ENCODE measurements at regions not wholly inside any gene's neighbourhood (a gene's known extent, or its start where the extent isn't known, plus 50 kb on each side); places are given as distances from the start of the nearest gene placed in this dataset.

DNA sequence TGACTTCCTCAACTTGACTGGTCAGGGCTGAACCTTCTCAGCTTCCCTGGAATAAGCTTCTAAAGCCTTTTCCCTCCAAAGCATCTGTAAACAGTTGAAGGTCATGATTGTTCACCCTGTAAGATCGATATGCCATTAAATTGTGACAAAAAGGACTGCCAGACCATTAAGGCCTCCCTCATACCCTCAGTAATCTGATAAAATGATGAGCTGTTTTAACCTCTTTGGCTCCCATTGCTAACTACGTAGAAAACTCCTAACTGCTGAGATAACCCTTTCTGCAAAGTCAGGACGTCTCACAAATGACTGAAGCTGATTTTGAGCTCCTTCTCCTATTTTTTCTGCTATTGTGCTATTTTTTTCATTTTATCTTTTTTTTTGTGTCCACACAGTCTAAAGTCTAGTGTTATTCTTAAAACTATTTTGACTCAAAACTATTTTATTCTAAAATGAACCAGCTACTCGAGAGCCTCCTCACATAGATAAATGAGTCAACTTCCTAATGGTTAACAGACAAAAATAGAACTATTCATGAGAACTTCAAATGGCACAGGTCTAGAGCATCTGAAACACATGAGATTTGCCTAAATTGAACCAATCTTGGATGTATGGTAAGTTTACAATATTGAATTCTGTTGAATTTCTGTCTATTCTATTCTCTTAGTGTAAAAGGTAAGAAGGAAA, 395.6 kb upstream of the TLE4 start:
- Histone ChIP-seq H3K36me3 (ENCODE audit: insufficient read depth, low read length) (no peaks in the 10 kb centered on the region), H3K9me3 (ENCODE audit: insufficient read depth, low read depth, low read length) (no peaks in the 10 kb centered on the region), H3K79me2 (ENCODE audit: insufficient read depth, low read length) (no peaks in the 10 kb centered on the region), H4K20me1 (ENCODE audit: insufficient read depth, low read length, poor library complexity, severe bottlenecking) (no peaks in the 10 kb centered on the region), H3K4me2 (ENCODE audit: low read depth, low read length, poor library complexity, severe bottlenecking) (no peak overlapping the region), H3K9ac (ENCODE audit: low read depth, low read length, poor library complexity, severe bottlenecking) (no peak overlapping the region), H3K27me3 (ENCODE audit: insufficient read depth, low read length, poor library complexity, severe bottlenecking) (no peaks in the 10 kb centered on the region), H3K4me1 (ENCODE audit: insufficient read depth, low read length, poor library complexity, severe bottlenecking) (peaks cover 15% of the 10 kb centered on the region), H3K9me2 (replicated peaks; ENCODE audit: low read depth, low read length) (no peaks in the 10 kb centered on the region), H3F3A (ENCODE audit: low read depth) (no peaks in the 10 kb centered on the region), H2AFZ (ENCODE audit: low read length) (peak overlapping the region; percentile 16; the same call in 1 of the 2 replicates), H3K4me3 (ENCODE audit: low read length, poor library complexity, severe bottlenecking) (no peak overlapping the region)
- no peak for TF ChIP-seq CTCF (conservative IDR thresholded peaks at IDR 0.05; ENCODE audit: low read length)
- no peak for TF ChIP-seq EZH2phosphoT487 (IDR thresholded peaks at IDR 0.05; ENCODE audit: borderline replicate concordance)

DNA sequence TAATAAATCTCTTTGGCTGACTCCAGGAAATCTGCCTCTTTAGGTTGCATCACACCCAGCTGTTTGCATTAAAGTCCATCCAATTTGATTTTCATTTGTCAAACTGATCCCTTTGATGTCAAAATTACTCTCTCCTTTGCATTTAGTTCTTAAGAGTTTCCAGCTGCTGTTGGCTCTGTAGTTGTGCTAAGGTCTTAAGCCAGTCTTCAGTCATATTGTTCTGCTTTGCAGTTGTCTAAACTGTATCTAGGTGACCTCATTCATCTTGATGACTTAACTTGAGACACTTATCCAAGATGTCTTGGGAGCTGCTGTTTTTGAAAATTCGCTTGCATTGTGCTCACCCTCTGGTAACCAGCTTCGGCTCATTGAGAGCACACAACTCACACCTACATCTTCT, 386.9 kb upstream of the TLE4 start:
- Histone ChIP-seq H3K4me1 (ENCODE audit: insufficient read depth, low read length, poor library complexity, severe bottlenecking) (no peaks in the 10 kb centered on the region), H3K36me3 (ENCODE audit: insufficient read depth, low read length) (no peaks in the 10 kb centered on the region), H3K4me3 (ENCODE audit: low read length, poor library complexity, severe bottlenecking) (no peak overlapping the region), H3K9me2 (replicated peaks; ENCODE audit: low read depth, low read length) (no peaks in the 10 kb centered on the region), H3F3A (ENCODE audit: low read depth) (no peaks in the 10 kb centered on the region), H3K27me3 (ENCODE audit: insufficient read depth, low read length, poor library complexity, severe bottlenecking) (no peaks in the 10 kb centered on the region), H4K20me1 (ENCODE audit: insufficient read depth, low read length, poor library complexity, severe bottlenecking) (no peaks in the 10 kb centered on the region), H3K4me2 (ENCODE audit: low read depth, low read length, poor library complexity, severe bottlenecking) (no peak overlapping the region), H3K9me3 (ENCODE audit: insufficient read depth, low read depth, low read length) (peaks cover 5% of the 10 kb centered on the region; the same call in 1 of the 2 replicates), H3K9ac (ENCODE audit: low read depth, low read length, poor library complexity, severe bottlenecking) (no peak overlapping the region), H3K79me2 (ENCODE audit: insufficient read depth, low read length) (no peaks in the 10 kb centered on the region), H2AFZ (ENCODE audit: low read length) (no peak overlapping the region)
- no peak for TF ChIP-seq CTCF (conservative IDR thresholded peaks at IDR 0.05; ENCODE audit: low read length)
- TF ChIP-seq EZH2phosphoT487 (IDR thresholded peaks at IDR 0.05; ENCODE audit: borderline replicate concordance) = no peak

- H3K4me1 ChIP-seq (ENCODE audit: insufficient read depth, low read length, poor library complexity, severe bottlenecking) = no peaks in the 10 kb centered on the region
- H3K9ac ChIP-seq (ENCODE audit: low read depth, low read length, poor library complexity, severe bottlenecking) = no peak overlapping the region
- TF ChIP-seq EZH2phosphoT487 (IDR thresholded peaks at IDR 0.05; ENCODE audit: borderline replicate concordance) (no peak), CTCF (conservative IDR thresholded peaks at IDR 0.05; ENCODE audit: low read length) (no peak)
- H3F3A ChIP-seq (ENCODE audit: low read depth) = no peaks in the 10 kb centered on the region
- no peaks in the 10 kb centered on the region for H4K20me1 ChIP-seq (ENCODE audit: insufficient read depth, low read length, poor library complexity, severe bottlenecking)
- no peaks in the 10 kb centered on the region for H3K36me3 ChIP-seq (ENCODE audit: insufficient read depth, low read length)
- H3K4me2 ChIP-seq (ENCODE audit: low read depth, low read length, poor library complexity, severe bottlenecking) = no peak overlapping the region
- no peak overlapping the region for H3K4me3 ChIP-seq (ENCODE audit: low read length, poor library complexity, severe bottlenecking)
- H3K27me3 ChIP-seq (ENCODE audit: insufficient read depth, low read length, poor library complexity, severe bottlenecking) = no peaks in the 10 kb centered on the region
- H2AFZ ChIP-seq (ENCODE audit: low read length) = no peak overlapping the region
- no peaks in the 10 kb centered on the region for H3K79me2 ChIP-seq (ENCODE audit: insufficient read depth, low read length)
- no peaks in the 10 kb centered on the region for H3K9me2 ChIP-seq (replicated peaks; ENCODE audit: low read depth, low read length)
- peaks cover 5% of the 10 kb centered on the region; the same call in 1 of the 2 replicates for H3K9me3 ChIP-seq (ENCODE audit: insufficient read depth, low read depth, low read length)
Measured at GRCh38 chr9:79185866-79186265, 385.9 kb upstream of the TLE4 start.
